Panc1 (cell line): ENCODE measurements at regions not wholly inside any gene's neighbourhood (a gene's known extent, or its start where the extent isn't known, plus 50 kb on each side); places are given as distances from the start of the nearest gene placed in this dataset.

Source experiments
- POLR2AphosphoS5 ChIP-seq: IDR thresholded peaks from 2 replicates; pipeline ENCODE4 v1.6.1; 2012; ENCODE audit warnings: mild to moderate bottlenecking, low read depth, low read length, moderate library complexity
- TCF7L2 ChIP-seq: IDR thresholded peaks from 2 replicates; pipeline ENCODE4 v1.6.1; 2011; ENCODE audit warnings: mild to moderate bottlenecking, low read depth, low read length, inconsistent platforms
- TF ChIP-seq, protein P1 (sequence below): fragments of 450-650 bp; IDR thresholded peaks from 2 replicates; pipeline ENCODE4 v1.5.1; 2017; ENCODE audit warnings: mild to moderate bottlenecking
- TF ChIP-seq, protein P2 (sequence below), 2 experiments: IDR thresholded peaks; 2 replicates each; pipeline ENCODE4 v1.6.1; 2011 to 2012; ENCODE audit warnings: low read depth in 2 of 2, control low read depth in 1 of 2, low read length in 1 of 2, mild to moderate bottlenecking in 1 of 2, moderate library complexity in 1 of 2; ENCODE audit not compliant: insufficient read depth in 1 of 2

DNA sequence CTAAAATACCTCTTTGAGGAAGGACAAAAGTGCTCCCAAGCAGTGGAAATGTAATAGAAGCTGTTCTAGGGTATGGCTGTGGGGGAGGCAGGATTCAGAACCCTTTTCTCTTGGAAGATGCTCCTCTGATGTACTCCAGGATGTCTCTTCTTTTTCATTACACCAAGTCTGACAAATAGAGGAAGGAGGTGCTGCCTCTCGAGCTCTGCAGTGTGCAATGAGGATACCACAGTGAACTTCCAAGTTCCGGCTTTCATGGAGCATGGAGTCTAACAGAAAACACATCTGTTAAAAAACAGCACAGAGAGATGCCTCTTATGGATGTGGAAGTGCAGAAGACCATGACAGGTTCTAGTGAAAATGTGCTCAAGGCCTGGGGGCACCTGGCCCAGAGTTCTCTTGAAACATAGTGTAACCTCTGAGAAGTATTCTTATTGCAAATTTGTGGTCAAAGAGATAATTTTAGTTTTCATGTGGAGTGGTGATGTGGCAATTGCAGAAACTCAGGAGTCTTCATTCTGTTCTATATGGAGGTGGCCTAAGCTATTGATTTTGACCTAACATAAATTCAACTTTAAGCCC, 362.0 kb upstream of the CITED2 start:
- TF ChIP-seq, protein P1, sequence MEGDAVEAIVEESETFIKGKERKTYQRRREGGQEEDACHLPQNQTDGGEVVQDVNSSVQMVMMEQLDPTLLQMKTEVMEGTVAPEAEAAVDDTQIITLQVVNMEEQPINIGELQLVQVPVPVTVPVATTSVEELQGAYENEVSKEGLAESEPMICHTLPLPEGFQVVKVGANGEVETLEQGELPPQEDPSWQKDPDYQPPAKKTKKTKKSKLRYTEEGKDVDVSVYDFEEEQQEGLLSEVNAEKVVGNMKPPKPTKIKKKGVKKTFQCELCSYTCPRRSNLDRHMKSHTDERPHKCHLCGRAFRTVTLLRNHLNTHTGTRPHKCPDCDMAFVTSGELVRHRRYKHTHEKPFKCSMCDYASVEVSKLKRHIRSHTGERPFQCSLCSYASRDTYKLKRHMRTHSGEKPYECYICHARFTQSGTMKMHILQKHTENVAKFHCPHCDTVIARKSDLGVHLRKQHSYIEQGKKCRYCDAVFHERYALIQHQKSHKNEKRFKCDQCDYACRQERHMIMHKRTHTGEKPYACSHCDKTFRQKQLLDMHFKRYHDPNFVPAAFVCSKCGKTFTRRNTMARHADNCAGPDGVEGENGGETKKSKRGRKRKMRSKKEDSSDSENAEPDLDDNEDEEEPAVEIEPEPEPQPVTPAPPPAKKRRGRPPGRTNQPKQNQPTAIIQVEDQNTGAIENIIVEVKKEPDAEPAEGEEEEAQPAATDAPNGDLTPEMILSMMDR, result no peak
- no peak for TF ChIP-seq POLR2AphosphoS5
- TF ChIP-seq, protein P2, sequence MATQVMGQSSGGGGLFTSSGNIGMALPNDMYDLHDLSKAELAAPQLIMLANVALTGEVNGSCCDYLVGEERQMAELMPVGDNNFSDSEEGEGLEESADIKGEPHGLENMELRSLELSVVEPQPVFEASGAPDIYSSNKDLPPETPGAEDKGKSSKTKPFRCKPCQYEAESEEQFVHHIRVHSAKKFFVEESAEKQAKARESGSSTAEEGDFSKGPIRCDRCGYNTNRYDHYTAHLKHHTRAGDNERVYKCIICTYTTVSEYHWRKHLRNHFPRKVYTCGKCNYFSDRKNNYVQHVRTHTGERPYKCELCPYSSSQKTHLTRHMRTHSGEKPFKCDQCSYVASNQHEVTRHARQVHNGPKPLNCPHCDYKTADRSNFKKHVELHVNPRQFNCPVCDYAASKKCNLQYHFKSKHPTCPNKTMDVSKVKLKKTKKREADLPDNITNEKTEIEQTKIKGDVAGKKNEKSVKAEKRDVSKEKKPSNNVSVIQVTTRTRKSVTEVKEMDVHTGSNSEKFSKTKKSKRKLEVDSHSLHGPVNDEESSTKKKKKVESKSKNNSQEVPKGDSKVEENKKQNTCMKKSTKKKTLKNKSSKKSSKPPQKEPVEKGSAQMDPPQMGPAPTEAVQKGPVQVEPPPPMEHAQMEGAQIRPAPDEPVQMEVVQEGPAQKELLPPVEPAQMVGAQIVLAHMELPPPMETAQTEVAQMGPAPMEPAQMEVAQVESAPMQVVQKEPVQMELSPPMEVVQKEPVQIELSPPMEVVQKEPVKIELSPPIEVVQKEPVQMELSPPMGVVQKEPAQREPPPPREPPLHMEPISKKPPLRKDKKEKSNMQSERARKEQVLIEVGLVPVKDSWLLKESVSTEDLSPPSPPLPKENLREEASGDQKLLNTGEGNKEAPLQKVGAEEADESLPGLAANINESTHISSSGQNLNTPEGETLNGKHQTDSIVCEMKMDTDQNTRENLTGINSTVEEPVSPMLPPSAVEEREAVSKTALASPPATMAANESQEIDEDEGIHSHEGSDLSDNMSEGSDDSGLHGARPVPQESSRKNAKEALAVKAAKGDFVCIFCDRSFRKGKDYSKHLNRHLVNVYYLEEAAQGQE (IDR thresholded peaks at IDR 0.05; ENCODE audit: insufficient read depth in 1 of 2, low read depth in 2 of 2, low read length in 1 of 2), result no peak
- TF ChIP-seq TCF7L2, result no peak
